Gastrocnemius medialis (tissue), 4 donors: ENCODE measurements at regions not wholly inside any gene's neighbourhood (a gene's known extent, or its start where the extent isn't known, plus 50 kb on each side); places are given as distances from the start of the nearest gene placed in this dataset.

ENCODE experiments used
- POLR2A ChIP-seq, 2 donors: fragments of 450-650 bp; IDR thresholded peaks; one replicate each; pipeline ENCODE4 v1.6.1; 2017; ENCODE audit warnings: antibody characterized with exemption in 2 of 2, mild to moderate bottlenecking in 2 of 2, moderate library complexity in 2 of 2
- TF ChIP-seq, protein P1 (sequence below), 5 experiments: fragments of 450-650 bp in 3 of 5; fragments of 200-600 bp in 2 of 5; sonication (generic) in 2 of 5; IDR thresholded peaks in 4 of 5; conservative IDR thresholded peaks in 1 of 5; 1 replicate in 4 of 5; 2 replicates in 1 of 5; pipeline ENCODE4 v1.5.1; 2016 to 2019; ENCODE audit warnings: antibody characterized with exemption in 5 of 5, mild to moderate bottlenecking in 3 of 5, moderate library complexity in 3 of 5

DNA sequence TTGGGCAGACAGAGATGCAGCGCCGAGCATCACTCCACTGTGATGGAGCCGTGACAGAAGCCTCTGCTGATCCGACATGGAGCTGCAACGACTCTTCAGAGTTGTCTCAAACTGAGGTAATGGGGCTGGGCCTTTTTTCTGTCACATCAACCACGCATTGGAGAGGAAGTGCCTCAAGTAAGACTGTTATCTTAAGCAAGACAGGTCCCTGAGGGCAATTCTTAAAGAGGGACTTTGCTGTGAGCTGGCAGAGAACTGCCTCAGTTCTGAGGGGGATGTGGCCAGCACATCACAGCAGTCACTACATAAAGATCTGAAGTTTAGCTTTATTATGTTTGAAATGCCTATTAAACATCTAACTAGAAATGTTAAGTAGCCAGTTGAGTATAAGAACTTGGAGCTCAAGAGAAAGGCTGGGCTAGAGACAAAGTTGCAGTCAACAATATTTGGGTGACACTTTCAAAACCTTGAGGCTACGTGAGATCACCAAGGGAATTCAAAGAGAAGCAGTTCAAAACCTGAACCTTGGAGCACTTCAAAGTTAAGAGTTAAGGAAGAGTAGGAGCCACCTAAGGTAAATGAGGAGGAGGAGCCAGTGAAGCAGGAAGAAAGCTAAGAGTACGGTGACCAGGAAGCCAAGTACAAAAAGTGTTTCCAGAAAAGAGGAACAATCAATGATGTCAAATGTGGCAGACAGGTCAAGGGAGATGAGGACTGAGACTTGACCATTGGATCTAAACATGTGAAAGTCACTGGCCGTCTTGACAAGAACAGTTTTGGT is 54.2 kb upstream of the BCL9 start:
- TF ChIP-seq, protein P1, sequence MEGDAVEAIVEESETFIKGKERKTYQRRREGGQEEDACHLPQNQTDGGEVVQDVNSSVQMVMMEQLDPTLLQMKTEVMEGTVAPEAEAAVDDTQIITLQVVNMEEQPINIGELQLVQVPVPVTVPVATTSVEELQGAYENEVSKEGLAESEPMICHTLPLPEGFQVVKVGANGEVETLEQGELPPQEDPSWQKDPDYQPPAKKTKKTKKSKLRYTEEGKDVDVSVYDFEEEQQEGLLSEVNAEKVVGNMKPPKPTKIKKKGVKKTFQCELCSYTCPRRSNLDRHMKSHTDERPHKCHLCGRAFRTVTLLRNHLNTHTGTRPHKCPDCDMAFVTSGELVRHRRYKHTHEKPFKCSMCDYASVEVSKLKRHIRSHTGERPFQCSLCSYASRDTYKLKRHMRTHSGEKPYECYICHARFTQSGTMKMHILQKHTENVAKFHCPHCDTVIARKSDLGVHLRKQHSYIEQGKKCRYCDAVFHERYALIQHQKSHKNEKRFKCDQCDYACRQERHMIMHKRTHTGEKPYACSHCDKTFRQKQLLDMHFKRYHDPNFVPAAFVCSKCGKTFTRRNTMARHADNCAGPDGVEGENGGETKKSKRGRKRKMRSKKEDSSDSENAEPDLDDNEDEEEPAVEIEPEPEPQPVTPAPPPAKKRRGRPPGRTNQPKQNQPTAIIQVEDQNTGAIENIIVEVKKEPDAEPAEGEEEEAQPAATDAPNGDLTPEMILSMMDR (IDR thresholded peaks at IDR 0.05 in 4 of 5, conservative IDR thresholded peaks at IDR 0.05 in 1 of 5), result no peak
- no peak for TF ChIP-seq POLR2A (IDR thresholded peaks at IDR 0.05)
